Left renal cortex interstitium (tissue), 4 donors: ENCODE measurements at regions not wholly inside any gene's neighbourhood (a gene's known extent, or its start where the extent isn't known, plus 50 kb on each side); places are given as distances from the start of the nearest gene placed in this dataset.
"Not testable (repeated sequence)": the region's sequence is repeated elsewhere in the genome, so short reads cannot be mapped to it uniquely, and the experiment has no call there.

Experiments
- DNase-seq, 4 donors: peaks; one replicate each; pipeline ENCODE4 v3.0.0-alpha.2; 2013; ENCODE audit warnings: low read depth in 4 of 4, low spot score in 2 of 4, missing footprints in 1 of 4

DNA sequence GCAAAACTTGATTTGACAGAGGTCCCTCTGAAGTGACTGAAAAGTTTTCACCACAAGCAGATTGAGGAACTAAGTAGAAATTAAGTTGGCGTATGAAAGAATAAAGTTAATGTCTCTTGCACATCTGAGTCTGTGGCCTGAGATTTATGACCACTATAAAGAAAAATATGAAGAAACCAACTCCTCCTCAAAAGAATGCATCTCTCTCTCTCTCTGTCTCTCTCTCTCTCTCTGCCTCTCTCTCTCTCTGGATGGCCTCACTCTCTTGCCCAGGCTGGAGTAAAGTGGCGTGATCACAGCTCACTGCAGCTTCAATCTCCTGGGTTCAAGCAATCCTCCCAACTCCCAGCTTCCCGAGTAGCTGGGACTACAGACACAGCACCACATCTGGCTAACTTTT lies 55.2 kb downstream of the RPL22L1 start:
- DNase-seq, result no peak

- no peak for DNase-seq
Observed at GRCh38 chr3:170813266-170813665, 56.7 kb downstream of the RPL22L1 start.

- peak in 3 of 4 donors; percentile 72 to 85 (median 77) for DNase-seq
Observed at GRCh38 chr3:170811928-170812591, 57.9 kb downstream of the RPL22L1 start.

DNA sequence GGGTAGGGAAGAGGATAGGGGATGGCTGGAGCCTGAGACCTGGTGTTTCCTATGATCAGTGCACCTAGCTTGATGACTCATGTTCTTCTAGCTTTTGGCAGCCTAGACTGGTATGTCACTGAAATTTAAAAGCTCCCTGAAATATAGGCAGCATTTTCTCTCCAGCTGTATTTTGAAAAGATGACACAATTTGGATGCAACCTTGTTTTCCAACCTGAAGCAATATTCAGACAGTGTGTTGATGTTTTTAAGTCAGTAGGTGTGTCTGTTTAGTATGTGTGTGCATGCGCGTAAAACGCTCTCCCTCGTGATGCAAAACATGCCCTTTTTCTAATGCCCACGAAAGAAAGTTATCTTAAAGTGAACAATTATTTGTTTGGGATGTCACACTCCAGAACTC lies 58.5 kb downstream of the RPL22L1 start:
- no peak for DNase-seq

DNA sequence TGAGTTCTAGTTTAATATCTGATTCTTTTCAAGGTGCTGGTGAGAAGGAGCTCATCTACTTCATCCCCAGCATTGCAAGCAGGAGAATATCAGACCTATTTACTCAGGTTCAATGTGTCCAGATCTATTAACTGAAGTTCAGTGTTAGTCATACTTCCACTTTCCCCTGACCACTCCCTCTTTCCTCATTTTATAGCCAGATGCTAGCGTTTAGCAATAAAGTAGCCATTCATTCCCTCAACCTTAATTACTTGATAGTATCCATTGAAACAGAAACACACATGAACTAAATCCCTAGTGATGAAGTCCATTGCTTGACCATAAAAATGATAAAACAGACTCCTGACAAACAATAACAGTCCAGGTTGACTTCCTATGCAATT lies 60.0 kb downstream of the RPL22L1 start:
- no peak for DNase-seq

GRCh38 chr3:170809007-170809974 lies 60.7 kb downstream of the RPL22L1 start:
- peak in 1 of 4 donors; percentile 60 for DNase-seq

- DNase-seq, result no peak
Observed at GRCh38 chr3:170808041-170808440, 62.0 kb downstream of the RPL22L1 start.

DNA sequence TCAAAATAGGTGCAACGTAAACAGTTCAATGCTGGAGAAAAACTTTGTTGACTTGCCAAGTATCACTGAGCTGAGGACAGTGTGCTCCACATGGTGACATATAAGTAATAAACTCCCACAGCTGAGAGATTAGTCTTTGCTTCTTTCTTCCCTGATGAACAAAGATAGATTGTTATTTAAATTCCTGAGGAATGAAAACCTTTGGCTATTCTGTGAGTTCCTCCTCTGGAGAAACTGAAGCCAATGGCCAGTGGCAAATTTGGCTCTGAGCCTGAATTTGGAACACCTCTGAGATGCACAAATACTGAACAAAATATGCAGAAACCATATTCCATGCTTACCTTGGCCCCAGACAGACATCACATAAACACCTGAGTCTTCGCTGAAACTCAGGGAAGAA lies 63.3 kb downstream of the RPL22L1 start:
- DNase-seq, result no peak

DNA sequence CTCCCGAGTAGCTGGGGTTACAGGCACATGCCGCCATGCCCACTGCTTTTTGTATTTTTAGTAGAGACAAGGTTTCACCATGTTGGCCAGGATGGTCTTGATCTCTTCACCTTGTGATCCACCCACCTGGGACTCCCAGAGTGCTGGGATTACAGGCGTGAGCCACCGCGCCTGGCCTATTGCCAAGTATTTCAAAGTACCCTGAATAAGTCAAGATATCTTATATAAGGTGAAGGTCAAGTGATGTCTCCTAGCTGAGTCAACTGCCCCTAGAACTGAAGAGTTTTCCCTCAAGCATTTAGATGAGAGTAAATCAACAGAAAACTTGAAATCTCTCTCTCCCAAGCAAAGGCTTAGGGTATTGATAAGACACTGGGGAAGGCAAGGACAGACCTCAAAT lies 63.9 kb downstream of the RPL22L1 start:
- DNase-seq, result no peak

DNA sequence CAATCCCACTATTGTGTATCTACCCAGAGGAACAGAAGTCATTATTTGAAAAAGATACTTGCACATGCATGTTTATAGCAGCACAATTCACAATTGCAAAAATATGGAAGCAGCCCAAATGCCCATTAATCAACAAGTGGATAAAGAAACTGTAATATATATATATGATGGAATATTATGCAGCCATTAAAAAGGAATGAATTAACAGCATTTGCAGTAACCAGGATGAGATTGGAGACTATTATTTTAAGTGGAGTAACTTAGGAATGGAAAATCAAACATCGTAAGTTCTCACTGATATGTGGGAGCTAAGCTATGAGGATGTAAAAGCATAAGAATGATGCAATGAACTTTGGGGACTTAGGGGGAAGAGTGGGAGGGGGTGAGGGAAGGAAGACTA lies 64.7 kb downstream of the RPL22L1 start:
- DNase-seq, result not testable (repeated sequence)

- not testable (repeated sequence) for DNase-seq
Observed at GRCh38 chr3:170804634-170805033, 65.4 kb downstream of the RPL22L1 start.

GRCh38 chr3:170804078-170804477 lies 65.9 kb downstream of the RPL22L1 start:
- DNase-seq, result no peak

DNA sequence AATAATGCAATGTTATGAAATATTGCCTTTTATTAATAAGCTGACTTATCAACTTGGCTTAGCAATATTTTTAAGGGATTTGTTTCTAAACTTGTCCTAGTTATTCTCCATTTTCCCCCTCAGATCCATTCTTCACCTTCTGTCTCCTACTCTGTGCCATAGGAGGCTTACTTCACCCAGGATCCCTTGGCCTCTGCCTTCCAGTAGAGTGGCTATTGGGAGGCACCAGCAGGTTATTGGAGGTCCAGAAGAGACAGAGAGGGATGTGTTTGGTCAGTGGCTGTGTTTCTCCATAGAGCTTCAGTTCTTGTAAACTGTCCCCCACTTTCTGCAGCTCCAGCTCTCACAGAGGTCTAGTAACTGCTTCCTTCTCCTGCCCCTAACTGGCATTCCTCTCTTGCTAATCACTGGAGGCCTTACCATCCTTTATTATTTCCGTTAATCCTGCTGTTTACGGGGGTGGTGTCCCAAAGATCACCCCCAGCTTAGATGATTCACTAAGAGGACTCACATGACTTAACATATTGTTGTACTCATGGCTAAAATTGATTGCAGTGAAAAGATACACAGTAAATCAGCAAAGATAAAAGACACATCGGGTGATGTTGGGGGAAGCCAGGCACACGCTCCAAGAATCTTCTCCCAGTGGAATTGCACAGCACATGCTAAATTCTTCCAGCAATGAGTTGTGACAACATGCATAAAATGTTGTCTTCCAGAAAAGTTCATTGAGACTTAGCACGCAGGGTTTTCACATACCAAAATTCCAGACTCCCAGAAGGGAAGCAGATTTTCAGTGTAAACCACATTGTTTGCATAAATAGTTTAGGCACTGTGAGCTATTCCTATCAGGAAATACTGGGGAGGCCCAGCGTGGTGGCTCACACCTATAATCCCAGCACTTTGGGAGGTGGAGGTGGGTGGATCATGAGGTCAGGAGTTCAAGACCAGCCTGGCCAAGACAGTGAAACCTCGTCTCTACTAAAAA lies 67.5 kb downstream of the RPL22L1 start:
- DNase-seq, result peak in 3 of 4 donors; percentile 37 to 68 (median 56)

- DNase-seq, result no peak
Observed at GRCh38 chr3:170801597-170801996, 68.4 kb downstream of the RPL22L1 start.

DNA sequence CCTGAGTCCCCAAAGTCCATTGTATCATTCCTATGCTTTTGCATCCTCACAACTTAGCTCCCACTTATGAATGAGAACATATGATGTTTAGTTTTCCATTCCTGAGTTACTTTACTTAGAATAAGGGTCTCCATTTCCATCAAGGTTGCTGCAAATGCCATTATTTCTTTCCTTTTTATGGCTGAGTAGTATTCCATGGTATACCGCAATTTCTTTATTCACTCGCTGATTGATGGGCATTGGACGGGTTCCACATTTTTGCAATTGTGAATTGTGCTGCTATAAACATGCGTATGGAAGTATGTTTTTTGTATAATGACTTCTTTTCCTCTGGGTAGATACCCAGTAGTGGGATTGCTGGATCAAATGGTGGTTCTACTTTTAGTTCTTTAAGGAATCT lies 69.7 kb downstream of the RPL22L1 start:
- not testable (repeated sequence) for DNase-seq

DNA sequence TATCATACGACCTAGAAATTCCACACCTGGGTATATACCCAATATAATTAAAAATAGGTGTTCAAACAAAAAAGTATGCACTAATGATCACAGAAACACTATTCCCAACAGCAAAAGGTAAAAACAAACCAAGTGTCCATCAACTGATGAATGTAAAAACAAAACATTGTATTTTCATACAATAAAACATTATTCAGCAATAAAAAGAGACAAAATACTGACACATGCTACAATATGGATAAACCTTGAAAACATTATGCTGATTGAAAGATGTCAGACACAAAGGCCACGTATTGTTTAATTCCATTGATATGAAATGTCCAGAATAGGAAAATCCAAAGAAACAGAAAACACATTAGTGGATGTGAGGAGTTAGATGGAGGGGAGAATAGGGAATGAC lies 71.0 kb downstream of the RPL22L1 start:
- DNase-seq, result no peak

DNA sequence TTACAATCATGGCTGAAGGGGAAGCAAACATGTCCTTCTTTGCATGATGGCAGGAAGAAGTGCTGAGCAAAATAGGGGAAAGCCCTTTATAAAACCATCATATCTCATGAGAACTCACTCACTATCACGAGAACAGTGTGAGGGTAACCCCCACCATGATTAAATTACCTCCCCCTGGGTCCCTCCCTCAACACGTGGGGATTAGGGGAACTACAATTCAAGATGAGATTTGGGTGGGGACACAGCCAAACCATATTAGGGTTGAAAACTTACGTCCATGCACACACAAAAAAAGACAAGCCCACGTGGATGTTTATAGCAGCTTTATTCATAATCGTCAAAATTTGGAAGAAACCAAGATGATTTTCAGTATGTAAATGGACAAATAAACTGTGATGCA lies 72.3 kb downstream of the RPL22L1 start:
- DNase-seq, result no peak

DNA sequence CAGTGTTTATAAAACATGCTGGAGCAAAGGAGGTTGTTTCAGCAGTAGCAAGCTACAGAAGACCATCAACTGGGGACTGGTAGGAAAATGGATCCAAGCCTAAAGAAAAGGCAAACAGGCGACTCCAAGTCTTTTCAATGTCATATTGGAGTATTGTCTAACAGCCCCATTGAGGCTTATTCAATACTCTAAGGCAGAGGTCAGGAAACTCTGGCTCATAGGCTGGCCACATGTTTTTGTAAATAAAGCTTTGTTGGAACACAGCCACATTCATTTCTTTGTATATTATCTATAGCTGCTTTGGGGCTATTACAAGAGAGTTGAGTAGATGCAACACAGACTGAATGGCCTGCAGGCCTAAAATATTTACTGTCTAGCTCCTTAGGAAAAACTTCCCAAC lies 77.5 kb downstream of the RPL22L1 start:
- no peak for DNase-seq

GRCh38 chr3:170790647-170791046 lies 79.3 kb downstream of the RPL22L1 start:
- no peak for DNase-seq

DNA sequence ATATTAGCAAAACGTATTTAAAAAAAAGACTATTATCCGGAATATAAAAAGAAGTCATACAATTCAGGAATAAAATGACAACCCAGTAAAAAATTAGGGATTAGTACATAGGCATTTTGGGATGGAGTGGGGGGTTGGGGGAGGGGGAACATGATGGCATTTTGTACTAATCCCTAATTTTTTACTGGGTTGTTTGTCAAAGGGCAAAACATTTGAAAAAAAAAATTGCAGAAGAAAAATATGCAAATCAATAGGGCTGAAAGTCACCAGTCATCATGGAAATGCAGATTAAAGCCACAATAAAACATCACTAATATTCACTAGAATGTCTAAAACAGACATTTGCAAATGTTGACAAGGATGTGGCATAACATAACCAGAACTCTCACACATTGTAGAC lies 82.5 kb downstream of the RPL22L1 start:
- DNase-seq, result no peak

- no peak for DNase-seq
Observed at GRCh38 chr3:170785454-170785853, 84.5 kb downstream of the RPL22L1 start.
